ENCODE measurements at regions not wholly inside any gene's neighbourhood (a gene's known extent, or its start where the extent isn't known, plus 50 kb on each side); places are given as distances from the start of the nearest gene placed in this dataset.

- no peak overlapping the region for H3K27ac ChIP-seq (ENCODE audit: insufficient read depth, low read depth, low read length, poor library complexity, severe bottlenecking)
- H3K4me3 ChIP-seq (ENCODE audit: insufficient read depth, low read depth, low read length) = no peak overlapping the region
- no peaks in the 10 kb centered on the region for H3K4me1 ChIP-seq (ENCODE audit: control insufficient read depth, insufficient read depth, low read length)
- H3K9me3 ChIP-seq (ENCODE audit: control insufficient read depth, low read length) = no peaks in the 10 kb centered on the region
- H3K36me3 ChIP-seq (ENCODE audit: control insufficient read depth, insufficient read depth, low read length) = no peaks in the 10 kb centered on the region
- WGBS, 2 experiments = 94% methylated on average over 2 of the region's 2 CpGs; no CpG with 5 or more reads in 1 of the 2 experiments
- H3K27me3 ChIP-seq (ENCODE audit: control insufficient read depth, insufficient read depth, low read length, poor library complexity, severe bottlenecking) = no peaks in the 10 kb centered on the region
Measured at GRCh38 chr6:164040994-164041393, 626.5 kb downstream of the QKI start.

GRCh38 chr6:164039954-164040375 is 625.4 kb downstream of the QKI start:
- Histone ChIP-seq H3K27me3 (ENCODE audit: control insufficient read depth, insufficient read depth, low read length, poor library complexity, severe bottlenecking) (no peaks in the 10 kb centered on the region), H3K27ac (ENCODE audit: insufficient read depth, low read depth, low read length, poor library complexity, severe bottlenecking) (no peak overlapping the region), H3K4me3 (ENCODE audit: insufficient read depth, low read depth, low read length) (no peak overlapping the region), H3K9me3 (ENCODE audit: control insufficient read depth, low read length) (no peaks in the 10 kb centered on the region), H3K4me1 (ENCODE audit: control insufficient read depth, insufficient read depth, low read length) (no peaks in the 10 kb centered on the region), H3K36me3 (ENCODE audit: control insufficient read depth, insufficient read depth, low read length) (no peaks in the 10 kb centered on the region)
- WGBS, 2 experiments = 95% methylated on average over 19 of the region's 19 CpGs

- no peak overlapping the region for H3K27ac ChIP-seq (ENCODE audit: insufficient read depth, low read depth, low read length, poor library complexity, severe bottlenecking)
- H3K27me3 ChIP-seq (ENCODE audit: control insufficient read depth, insufficient read depth, low read length, poor library complexity, severe bottlenecking) = no peaks in the 10 kb centered on the region
- no peaks in the 10 kb centered on the region for H3K36me3 ChIP-seq (ENCODE audit: control insufficient read depth, insufficient read depth, low read length)
- WGBS, 2 experiments = 91 to 94% methylated on average over 8 to 9 of the region's 10 CpGs
- H3K4me3 ChIP-seq (ENCODE audit: insufficient read depth, low read depth, low read length) = no peak overlapping the region
- H3K9me3 ChIP-seq (ENCODE audit: control insufficient read depth, low read length) = no peaks in the 10 kb centered on the region
- no peaks in the 10 kb centered on the region for H3K4me1 ChIP-seq (ENCODE audit: control insufficient read depth, insufficient read depth, low read length)
Measured at GRCh38 chr6:164037171-164037870, 622.8 kb downstream of the QKI start.

GRCh38 chr6:164035900-164036485 is 621.5 kb downstream of the QKI start:
- Histone ChIP-seq H3K4me1 (ENCODE audit: control insufficient read depth, insufficient read depth, low read length) (no peaks in the 10 kb centered on the region), H3K9me3 (ENCODE audit: control insufficient read depth, low read length) (no peaks in the 10 kb centered on the region), H3K27me3 (ENCODE audit: control insufficient read depth, insufficient read depth, low read length, poor library complexity, severe bottlenecking) (no peaks in the 10 kb centered on the region), H3K4me3 (ENCODE audit: insufficient read depth, low read depth, low read length) (no peak overlapping the region), H3K27ac (ENCODE audit: insufficient read depth, low read depth, low read length, poor library complexity, severe bottlenecking) (no peak overlapping the region), H3K36me3 (ENCODE audit: control insufficient read depth, insufficient read depth, low read length) (no peaks in the 10 kb centered on the region)
- 89% methylated on average over 6 of the region's 6 CpGs for WGBS, 2 experiments

- no peaks in the 10 kb centered on the region for H3K27me3 ChIP-seq (ENCODE audit: control insufficient read depth, insufficient read depth, low read length, poor library complexity, severe bottlenecking)
- H3K4me3 ChIP-seq (ENCODE audit: insufficient read depth, low read depth, low read length) = no peak overlapping the region
- no peaks in the 10 kb centered on the region for H3K4me1 ChIP-seq (ENCODE audit: control insufficient read depth, insufficient read depth, low read length)
- WGBS, 2 experiments = 67 to 71% methylated on average over 2 of the region's 2 CpGs
- no peaks in the 10 kb centered on the region for H3K9me3 ChIP-seq (ENCODE audit: control insufficient read depth, low read length)
- no peaks in the 10 kb centered on the region for H3K36me3 ChIP-seq (ENCODE audit: control insufficient read depth, insufficient read depth, low read length)
- no peak overlapping the region for H3K27ac ChIP-seq (ENCODE audit: insufficient read depth, low read depth, low read length, poor library complexity, severe bottlenecking)
Measured at GRCh38 chr6:164034602-164035140, 620.2 kb downstream of the QKI start.

GRCh38 chr6:164025180-164025579 is 610.7 kb downstream of the QKI start:
- Histone ChIP-seq H3K4me3 (ENCODE audit: insufficient read depth, low read depth, low read length) (no peak overlapping the region), H3K4me1 (ENCODE audit: control insufficient read depth, insufficient read depth, low read length) (no peaks in the 10 kb centered on the region), H3K9me3 (ENCODE audit: control insufficient read depth, low read length) (no peaks in the 10 kb centered on the region), H3K27ac (ENCODE audit: insufficient read depth, low read depth, low read length, poor library complexity, severe bottlenecking) (no peak overlapping the region), H3K27me3 (ENCODE audit: control insufficient read depth, insufficient read depth, low read length, poor library complexity, severe bottlenecking) (no peaks in the 10 kb centered on the region), H3K36me3 (ENCODE audit: control insufficient read depth, insufficient read depth, low read length) (no peaks in the 10 kb centered on the region)
- WGBS, 2 experiments = 96 to 97% methylated on average over 6 of the region's 6 CpGs

GRCh38 chr6:164023535-164023934 is 609.0 kb downstream of the QKI start:
- no peaks in the 10 kb centered on the region for H3K36me3 ChIP-seq (ENCODE audit: control insufficient read depth, insufficient read depth, low read length)
- H3K9me3 ChIP-seq (ENCODE audit: control insufficient read depth, low read length) = no peaks in the 10 kb centered on the region
- H3K27ac ChIP-seq (ENCODE audit: insufficient read depth, low read depth, low read length, poor library complexity, severe bottlenecking) = no peak overlapping the region
- no peaks in the 10 kb centered on the region for H3K4me1 ChIP-seq (ENCODE audit: control insufficient read depth, insufficient read depth, low read length)
- 93 to 94% methylated on average over 7 of the region's 7 CpGs for WGBS, 2 experiments
- H3K4me3 ChIP-seq (ENCODE audit: insufficient read depth, low read depth, low read length) = no peak overlapping the region
- H3K27me3 ChIP-seq (ENCODE audit: control insufficient read depth, insufficient read depth, low read length, poor library complexity, severe bottlenecking) = no peaks in the 10 kb centered on the region

GRCh38 chr6:164022632-164023031 is 608.1 kb downstream of the QKI start:
- Histone ChIP-seq H3K27ac (ENCODE audit: insufficient read depth, low read depth, low read length, poor library complexity, severe bottlenecking) (no peak overlapping the region), H3K36me3 (ENCODE audit: control insufficient read depth, insufficient read depth, low read length) (no peaks in the 10 kb centered on the region), H3K27me3 (ENCODE audit: control insufficient read depth, insufficient read depth, low read length, poor library complexity, severe bottlenecking) (no peaks in the 10 kb centered on the region), H3K4me1 (ENCODE audit: control insufficient read depth, insufficient read depth, low read length) (no peaks in the 10 kb centered on the region), H3K4me3 (ENCODE audit: insufficient read depth, low read depth, low read length) (no peak overlapping the region), H3K9me3 (ENCODE audit: control insufficient read depth, low read length) (no peaks in the 10 kb centered on the region)
- WGBS, 2 experiments = 86 to 91% methylated on average over 13 of the region's 13 CpGs

- H3K36me3 ChIP-seq (ENCODE audit: control insufficient read depth, insufficient read depth, low read length) = no peaks in the 10 kb centered on the region
- no peaks in the 10 kb centered on the region for H3K27me3 ChIP-seq (ENCODE audit: control insufficient read depth, insufficient read depth, low read length, poor library complexity, severe bottlenecking)
- no peak overlapping the region for H3K4me3 ChIP-seq (ENCODE audit: insufficient read depth, low read depth, low read length)
- 88 to 90% methylated on average over 13 to 14 of the region's 14 CpGs for WGBS, 2 experiments
- H3K27ac ChIP-seq (ENCODE audit: insufficient read depth, low read depth, low read length, poor library complexity, severe bottlenecking) = no peak overlapping the region
- H3K9me3 ChIP-seq (ENCODE audit: control insufficient read depth, low read length) = no peaks in the 10 kb centered on the region
- no peaks in the 10 kb centered on the region for H3K4me1 ChIP-seq (ENCODE audit: control insufficient read depth, insufficient read depth, low read length)
Measured at GRCh38 chr6:164021589-164022250, 607.2 kb downstream of the QKI start.

- peaks cover 8% of the 10 kb centered on the region for H3K4me1 ChIP-seq (ENCODE audit: control insufficient read depth, insufficient read depth, low read length)
- 94 to 95% methylated on average over 21 of the region's 21 CpGs for WGBS, 2 experiments
- no peaks in the 10 kb centered on the region for H3K9me3 ChIP-seq (ENCODE audit: control insufficient read depth, low read length)
- no peak overlapping the region for H3K4me3 ChIP-seq (ENCODE audit: insufficient read depth, low read depth, low read length)
- H3K27ac ChIP-seq (ENCODE audit: insufficient read depth, low read depth, low read length, poor library complexity, severe bottlenecking) = no peak overlapping the region
- H3K27me3 ChIP-seq (ENCODE audit: control insufficient read depth, insufficient read depth, low read length, poor library complexity, severe bottlenecking) = no peaks in the 10 kb centered on the region
- no peaks in the 10 kb centered on the region for H3K36me3 ChIP-seq (ENCODE audit: control insufficient read depth, insufficient read depth, low read length)
Measured at GRCh38 chr6:164020142-164020541, 605.6 kb downstream of the QKI start.
